SK-N-SH treated with all-trans-retinoic acid at 6 μM for 48 hours (cell line): ENCODE measurements at regions not wholly inside any gene's neighbourhood (a gene's known extent, or its start where the extent isn't known, plus 50 kb on each side); places are given as distances from the start of the nearest gene placed in this dataset.

Source experiments
- ATAC-seq: fragments of 200-7000 bp; cut with Tn5 transposase; 3 replicates; pipeline ENCODE4 v1.9.1; 2020; ENCODE audit warnings: mild to moderate bottlenecking, moderate library complexity
- BACH2 ChIP-seq: fragments of 250-450 bp; sonication (Bioruptor Pico); IDR thresholded peaks from 2 replicates; pipeline ENCODE4 v1.9.0; 2021; ENCODE audit warnings: mild to moderate bottlenecking, borderline replicate concordance
- CREB5 ChIP-seq: fragments of 250-450 bp; sonication (Bioruptor Pico); IDR thresholded peaks from 2 replicates; pipeline ENCODE4 v1.5.1; 2020; ENCODE audit warnings: low read depth, mild to moderate bottlenecking, moderate library complexity
- CSDC2 ChIP-seq: fragments of 250-450 bp; sonication (Bioruptor Pico); IDR thresholded peaks from 2 replicates; pipeline ENCODE4 v1.5.0; 2020; ENCODE audit warnings: mild to moderate bottlenecking, moderate library complexity
- GLIS3 ChIP-seq: fragments of 250-450 bp; sonication (Bioruptor Pico); IDR thresholded peaks from 2 replicates; pipeline ENCODE4 v1.5.0; 2020; ENCODE audit warnings: mild to moderate bottlenecking, moderate library complexity
- ISL1 ChIP-seq: fragments of 250-450 bp; sonication (Bioruptor Pico); IDR thresholded peaks from 2 replicates; pipeline ENCODE4 v2.1.2; 2022; ENCODE audit warnings: mild to moderate bottlenecking, moderate library complexity
- OSR1 ChIP-seq: fragments of 250-450 bp; sonication (Bioruptor Pico); IDR thresholded peaks from 2 replicates; pipeline ENCODE4 v1.8.0; 2022; ENCODE audit warnings: moderate library complexity, mild to moderate bottlenecking, inconsistent platforms
- PPARA ChIP-seq: fragments of 250-450 bp; sonication (Bioruptor Pico); IDR thresholded peaks from 2 replicates; pipeline ENCODE4 v1.5.0; 2020; ENCODE audit warnings: mild to moderate bottlenecking, borderline replicate concordance
- RARB ChIP-seq: fragments of 250-450 bp; sonication (Bioruptor Pico); IDR thresholded peaks from 2 replicates; pipeline ENCODE4 v1.8.0; 2021; ENCODE audit warnings: mild to moderate bottlenecking, moderate library complexity
- SNAI2 ChIP-seq: fragments of 250-450 bp; sonication (Bioruptor Pico); IDR thresholded peaks from 2 replicates; pipeline ENCODE4 v1.5.0; 2020; ENCODE audit warnings: mild to moderate bottlenecking, moderate library complexity
- TCF4 ChIP-seq: fragments of 250-450 bp; sonication (Bioruptor Pico); IDR thresholded peaks from 2 replicates; pipeline ENCODE4 v1.8.0; 2021; ENCODE audit warnings: mild to moderate bottlenecking, moderate library complexity, borderline replicate concordance
- TOX ChIP-seq: fragments of 250-450 bp; sonication (Bioruptor Pico); IDR thresholded peaks from 2 replicates; pipeline ENCODE4 v1.8.0; 2021; ENCODE audit warnings: mild to moderate bottlenecking, moderate library complexity, borderline replicate concordance
- ZC3H10 ChIP-seq: fragments of 250-450 bp; sonication (Bioruptor Pico); IDR thresholded peaks from 2 replicates; pipeline ENCODE4 v1.5.1; 2021; ENCODE audit warnings: mild to moderate bottlenecking, moderate library complexity
- ZFP3 ChIP-seq: fragments of 250-450 bp; sonication (Bioruptor Pico); IDR thresholded peaks from 2 replicates; pipeline ENCODE4 v1.5.0; 2020; ENCODE audit warnings: mild to moderate bottlenecking, moderate library complexity
- ZFP30 ChIP-seq: fragments of 450-650 bp; formaldehyde crosslinking; IDR thresholded peaks from 2 replicates; pipeline ENCODE4 v1.5.0; 2022; ENCODE audit warnings: mild to moderate bottlenecking, moderate library complexity
- ZNF565 ChIP-seq: fragments of 450-650 bp; formaldehyde crosslinking; conservative IDR thresholded peaks from 2 replicates; pipeline ENCODE4 v1.5.0; 2020; ENCODE audit warnings: low read depth, mild to moderate bottlenecking, moderate library complexity
- ZNF70 ChIP-seq: fragments of 450-650 bp; formaldehyde crosslinking; IDR thresholded peaks from 2 replicates; pipeline ENCODE4 v1.5.0; 2020; ENCODE audit warnings: mild to moderate bottlenecking, moderate library complexity
- ZNF8 ChIP-seq: fragments of 450-650 bp; formaldehyde crosslinking; IDR thresholded peaks from 2 replicates; pipeline ENCODE4 v1.5.0; 2020; ENCODE audit warnings: mild to moderate bottlenecking, moderate library complexity
- TF ChIP-seq, protein P1 (sequence below): fragments of 250-450 bp; sonication (Bioruptor Pico); IDR thresholded peaks from 2 replicates; pipeline ENCODE4 v1.5.0; 2020; ENCODE audit warnings: mild to moderate bottlenecking, moderate library complexity
- TF ChIP-seq, protein P2 (sequence below): fragments of 250-450 bp; sonication (Bioruptor Pico); IDR thresholded peaks from 2 replicates; pipeline ENCODE4 v1.8.0; 2021; ENCODE audit warnings: low read depth, mild to moderate bottlenecking, moderate library complexity, borderline replicate concordance
- TF ChIP-seq, protein P3 (sequence below): fragments of 250-450 bp; sonication (Bioruptor Pico); IDR thresholded peaks from 2 replicates; pipeline ENCODE4 v1.5.1; 2021; ENCODE audit warnings: mild to moderate bottlenecking, moderate library complexity
- TF ChIP-seq, protein P4 (sequence below): fragments of 250-450 bp; sonication (Bioruptor Pico); IDR thresholded peaks from 2 replicates; pipeline ENCODE4 v1.8.0; 2020; ENCODE audit warnings: mild to moderate bottlenecking, moderate library complexity, borderline replicate concordance

DNA sequence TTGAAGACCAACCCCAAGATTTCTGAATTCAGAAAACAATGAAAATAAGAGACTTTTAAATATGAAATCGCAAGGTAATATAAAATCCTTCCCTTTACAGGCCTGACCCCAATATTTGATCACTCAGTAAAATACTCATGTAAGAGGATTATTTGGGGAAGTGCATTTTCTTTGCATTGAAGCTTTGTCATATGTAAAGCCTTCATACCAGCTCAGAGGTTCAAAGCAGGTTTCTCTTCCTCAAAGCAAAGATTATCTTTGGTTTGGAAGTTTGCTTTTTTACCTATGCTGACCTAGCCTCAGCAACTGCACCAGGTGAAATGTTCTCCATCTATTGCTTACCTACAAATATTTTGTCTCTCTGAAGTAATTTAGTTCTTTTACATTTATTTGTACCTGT is 106.5 kb upstream of the PARP8 start (continued):
- TF ChIP-seq, protein P1, sequence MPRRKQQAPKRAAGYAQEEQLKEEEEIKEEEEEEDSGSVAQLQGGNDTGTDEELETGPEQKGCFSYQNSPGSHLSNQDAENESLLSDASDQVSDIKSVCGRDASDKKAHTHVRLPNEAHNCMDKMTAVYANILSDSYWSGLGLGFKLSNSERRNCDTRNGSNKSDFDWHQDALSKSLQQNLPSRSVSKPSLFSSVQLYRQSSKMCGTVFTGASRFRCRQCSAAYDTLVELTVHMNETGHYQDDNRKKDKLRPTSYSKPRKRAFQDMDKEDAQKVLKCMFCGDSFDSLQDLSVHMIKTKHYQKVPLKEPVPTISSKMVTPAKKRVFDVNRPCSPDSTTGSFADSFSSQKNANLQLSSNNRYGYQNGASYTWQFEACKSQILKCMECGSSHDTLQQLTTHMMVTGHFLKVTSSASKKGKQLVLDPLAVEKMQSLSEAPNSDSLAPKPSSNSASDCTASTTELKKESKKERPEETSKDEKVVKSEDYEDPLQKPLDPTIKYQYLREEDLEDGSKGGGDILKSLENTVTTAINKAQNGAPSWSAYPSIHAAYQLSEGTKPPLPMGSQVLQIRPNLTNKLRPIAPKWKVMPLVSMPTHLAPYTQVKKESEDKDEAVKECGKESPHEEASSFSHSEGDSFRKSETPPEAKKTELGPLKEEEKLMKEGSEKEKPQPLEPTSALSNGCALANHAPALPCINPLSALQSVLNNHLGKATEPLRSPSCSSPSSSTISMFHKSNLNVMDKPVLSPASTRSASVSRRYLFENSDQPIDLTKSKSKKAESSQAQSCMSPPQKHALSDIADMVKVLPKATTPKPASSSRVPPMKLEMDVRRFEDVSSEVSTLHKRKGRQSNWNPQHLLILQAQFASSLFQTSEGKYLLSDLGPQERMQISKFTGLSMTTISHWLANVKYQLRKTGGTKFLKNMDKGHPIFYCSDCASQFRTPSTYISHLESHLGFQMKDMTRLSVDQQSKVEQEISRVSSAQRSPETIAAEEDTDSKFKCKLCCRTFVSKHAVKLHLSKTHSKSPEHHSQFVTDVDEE: no peak
- TF ChIP-seq GLIS3 (CRISPR knock-in tag) (no peak), TOX (CRISPR knock-in tag) (no peak), ISL1 (CRISPR knock-in tag) (no peak)
- TF ChIP-seq, protein P2, sequence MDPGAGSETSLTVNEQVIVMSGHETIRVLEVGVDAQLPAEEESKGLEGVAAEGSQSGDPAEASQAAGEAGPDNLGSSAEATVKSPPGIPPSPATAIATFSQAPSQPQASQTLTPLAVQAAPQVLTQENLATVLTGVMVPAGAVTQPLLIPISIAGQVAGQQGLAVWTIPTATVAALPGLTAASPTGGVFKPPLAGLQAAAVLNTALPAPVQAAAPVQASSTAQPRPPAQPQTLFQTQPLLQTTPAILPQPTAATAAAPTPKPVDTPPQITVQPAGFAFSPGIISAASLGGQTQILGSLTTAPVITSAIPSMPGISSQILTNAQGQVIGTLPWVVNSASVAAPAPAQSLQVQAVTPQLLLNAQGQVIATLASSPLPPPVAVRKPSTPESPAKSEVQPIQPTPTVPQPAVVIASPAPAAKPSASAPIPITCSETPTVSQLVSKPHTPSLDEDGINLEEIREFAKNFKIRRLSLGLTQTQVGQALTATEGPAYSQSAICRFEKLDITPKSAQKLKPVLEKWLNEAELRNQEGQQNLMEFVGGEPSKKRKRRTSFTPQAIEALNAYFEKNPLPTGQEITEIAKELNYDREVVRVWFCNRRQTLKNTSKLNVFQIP: no peak

DNA sequence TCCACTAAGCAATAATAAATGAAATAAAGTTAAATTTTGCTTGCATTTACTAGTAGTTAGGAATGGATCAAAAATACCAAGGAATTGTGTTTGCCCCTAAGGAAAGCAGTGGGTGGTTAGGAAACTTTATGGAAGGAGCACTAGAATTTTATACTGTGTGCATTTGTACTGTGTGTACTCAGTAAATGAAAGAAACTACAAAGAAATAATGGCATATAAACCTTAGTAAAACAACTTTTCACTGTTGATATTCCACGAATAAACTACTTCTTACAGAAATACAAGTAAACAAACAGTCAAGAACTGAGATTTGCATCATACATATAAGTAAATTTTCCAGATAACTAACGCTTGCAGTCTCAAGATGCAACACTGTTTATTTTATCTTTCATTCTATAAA is 103.7 kb upstream of the PARP8 start:
- TF ChIP-seq, protein P3, sequence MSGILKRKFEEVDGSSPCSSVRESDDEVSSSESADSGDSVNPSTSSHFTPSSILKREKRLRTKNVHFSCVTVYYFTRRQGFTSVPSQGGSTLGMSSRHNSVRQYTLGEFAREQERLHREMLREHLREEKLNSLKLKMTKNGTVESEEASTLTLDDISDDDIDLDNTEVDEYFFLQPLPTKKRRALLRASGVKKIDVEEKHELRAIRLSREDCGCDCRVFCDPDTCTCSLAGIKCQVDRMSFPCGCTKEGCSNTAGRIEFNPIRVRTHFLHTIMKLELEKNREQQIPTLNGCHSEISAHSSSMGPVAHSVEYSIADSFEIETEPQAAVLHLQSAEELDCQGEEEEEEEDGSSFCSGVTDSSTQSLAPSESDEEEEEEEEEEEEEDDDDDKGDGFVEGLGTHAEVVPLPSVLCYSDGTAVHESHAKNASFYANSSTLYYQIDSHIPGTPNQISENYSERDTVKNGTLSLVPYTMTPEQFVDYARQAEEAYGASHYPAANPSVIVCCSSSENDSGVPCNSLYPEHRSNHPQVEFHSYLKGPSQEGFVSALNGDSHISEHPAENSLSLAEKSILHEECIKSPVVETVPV (CRISPR knock-in tag): no peak
- TF ChIP-seq CSDC2 (CRISPR knock-in tag) (no peak), RARB (no peak), ISL1 (CRISPR knock-in tag) (no peak), CREB5 (CRISPR knock-in tag) (no peak), ZFP3 (CRISPR knock-in tag) (no peak), PPARA (CRISPR knock-in tag) (no peak), ZNF70 (CRISPR knock-in tag) (no peak), OSR1 (CRISPR knock-in tag) (no peak), ZFP30 (CRISPR knock-in tag) (no peak)
- TF ChIP-seq, protein P4, sequence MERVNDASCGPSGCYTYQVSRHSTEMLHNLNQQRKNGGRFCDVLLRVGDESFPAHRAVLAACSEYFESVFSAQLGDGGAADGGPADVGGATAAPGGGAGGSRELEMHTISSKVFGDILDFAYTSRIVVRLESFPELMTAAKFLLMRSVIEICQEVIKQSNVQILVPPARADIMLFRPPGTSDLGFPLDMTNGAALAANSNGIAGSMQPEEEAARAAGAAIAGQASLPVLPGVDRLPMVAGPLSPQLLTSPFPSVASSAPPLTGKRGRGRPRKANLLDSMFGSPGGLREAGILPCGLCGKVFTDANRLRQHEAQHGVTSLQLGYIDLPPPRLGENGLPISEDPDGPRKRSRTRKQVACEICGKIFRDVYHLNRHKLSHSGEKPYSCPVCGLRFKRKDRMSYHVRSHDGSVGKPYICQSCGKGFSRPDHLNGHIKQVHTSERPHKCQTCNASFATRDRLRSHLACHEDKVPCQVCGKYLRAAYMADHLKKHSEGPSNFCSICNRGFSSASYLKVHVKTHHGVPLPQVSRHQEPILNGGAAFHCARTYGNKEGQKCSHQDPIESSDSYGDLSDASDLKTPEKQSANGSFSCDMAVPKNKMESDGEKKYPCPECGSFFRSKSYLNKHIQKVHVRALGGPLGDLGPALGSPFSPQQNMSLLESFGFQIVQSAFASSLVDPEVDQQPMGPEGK (CRISPR knock-in tag): no peak
- TF ChIP-seq, protein P2: no peak
- ATAC-seq: no peak

DNA sequence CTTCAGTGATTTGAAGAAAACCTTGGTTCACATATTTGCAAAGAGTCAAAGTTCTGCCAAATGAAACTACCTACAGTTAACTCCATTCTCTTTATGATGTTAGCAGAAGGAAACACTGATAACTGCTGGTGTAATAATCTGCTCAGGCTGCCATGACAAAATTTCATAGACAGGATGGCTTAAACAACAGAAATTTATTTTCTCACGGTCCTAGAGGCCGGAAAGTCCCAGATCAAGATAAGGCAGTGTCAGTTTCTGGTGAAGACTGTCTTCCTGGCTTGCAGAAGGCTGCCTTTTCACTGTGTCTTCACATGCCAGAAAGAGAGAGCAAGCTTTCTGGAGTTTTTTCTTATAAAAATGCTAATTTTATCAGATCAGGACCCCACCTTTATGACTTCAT is 102.4 kb upstream of the PARP8 start:
- ATAC-seq: no peak
- TF ChIP-seq, protein P4 (CRISPR knock-in tag): no peak
- TF ChIP-seq TOX (CRISPR knock-in tag) (no peak), SNAI2 (no peak), OSR1 (CRISPR knock-in tag) (no peak), ZNF565 (CRISPR knock-in tag) (no peak), RARB (no peak), BACH2 (CRISPR knock-in tag) (no peak), ZNF8 (no peak), GLIS3 (CRISPR knock-in tag) (no peak), TCF4 (CRISPR knock-in tag) (no peak), CREB5 (CRISPR knock-in tag) (no peak), ZFP3 (CRISPR knock-in tag) (no peak), ZFP30 (CRISPR knock-in tag) (no peak), ZC3H10 (no peak)
- TF ChIP-seq, protein P2: no peak
